ENCODE measurements at regions not wholly inside any gene's neighbourhood (a gene's known extent, or its start where the extent isn't known, plus 50 kb on each side); places are given as distances from the start of the nearest gene placed in this dataset.
"Not testable (repeated sequence)": the region's sequence is repeated elsewhere in the genome, so short reads cannot be mapped to it uniquely, and the experiment has no call there.

- Mint-ChIP-seq H3K36me3 (ENCODE audit: insufficient read depth) (peaks cover 4% of the 10 kb centered on the region), H3K9me3 (peaks cover 15 to 16% of the 10 kb centered on the region in 2 donors), H3K27me3 (peaks cover 0 to 5% of the 10 kb centered on the region in 2 donors), H3K4me3 (no peak overlapping the region), H3K27ac (no peak overlapping the region), H3K4me1 (ENCODE audit: low read depth in 2 of 2) (peaks cover 0 to 1% of the 10 kb centered on the region in 2 donors)
- ATAC-seq (replicated peaks) (no peak), DNase-seq (no peak)
Measured at GRCh38 chr9:16063241-16063591, 510.4 kb downstream of the CCDC171 start.

- Mint-ChIP-seq H3K4me1 (ENCODE audit: low read depth in 2 of 2) (no peaks in the 10 kb centered on the region), H3K27ac (no peak overlapping the region), H3K9me3 (peaks cover 16 to 21% of the 10 kb centered on the region in 2 donors), H3K36me3 (ENCODE audit: insufficient read depth) (peaks cover 4% of the 10 kb centered on the region), H3K4me3 (no peak overlapping the region), H3K27me3 (peaks cover 0 to 5% of the 10 kb centered on the region in 2 donors)
- DNase-seq (no peak), ATAC-seq (replicated peaks) (no peak)
Measured at GRCh38 chr9:16064771-16065170, 511.9 kb downstream of the CCDC171 start.

- not testable (repeated sequence) for ATAC-seq (replicated peaks); DNase-seq; H3K4me3 Mint-ChIP-seq; H3K27ac Mint-ChIP-seq; H3K27me3 Mint-ChIP-seq; H3K36me3 Mint-ChIP-seq (ENCODE audit: insufficient read depth); H3K4me1 Mint-ChIP-seq (ENCODE audit: low read depth in 2 of 2)
- peaks cover 16 to 23% of the 10 kb centered on the region in 2 donors for H3K9me3 Mint-ChIP-seq
Measured at GRCh38 chr9:16066201-16066600, 513.4 kb downstream of the CCDC171 start.

GRCh38 chr9:16068476-16068875 lies 515.6 kb downstream of the CCDC171 start:
- no peaks in the 10 kb centered on the region for H3K27me3 Mint-ChIP-seq
- no peak overlapping the region for H3K4me3 Mint-ChIP-seq
- H3K27ac Mint-ChIP-seq: no peak overlapping the region
- H3K4me1 Mint-ChIP-seq (ENCODE audit: low read depth in 2 of 2): no peaks in the 10 kb centered on the region
- H3K36me3 Mint-ChIP-seq (ENCODE audit: insufficient read depth): no peaks in the 10 kb centered on the region
- H3K9me3 Mint-ChIP-seq: peaks cover 14 to 26% of the 10 kb centered on the region in 2 donors
- no peak for ATAC-seq (replicated peaks)
- DNase-seq: no peak

GRCh38 chr9:16069249-16069648 lies 516.4 kb downstream of the CCDC171 start:
- Mint-ChIP-seq H3K4me1 (ENCODE audit: low read depth in 2 of 2) (no peaks in the 10 kb centered on the region), H3K27ac (no peak overlapping the region), H3K27me3 (no peaks in the 10 kb centered on the region), H3K36me3 (ENCODE audit: insufficient read depth) (no peaks in the 10 kb centered on the region), H3K4me3 (no peak overlapping the region), H3K9me3 (peaks cover 9 to 26% of the 10 kb centered on the region in 2 donors)
- DNase-seq (no peak), ATAC-seq (replicated peaks) (no peak)

- DNase-seq (no peak), ATAC-seq (replicated peaks) (no peak)
- Mint-ChIP-seq H3K27me3 (no peaks in the 10 kb centered on the region), H3K4me3 (no peak overlapping the region), H3K27ac (no peak overlapping the region), H3K9me3 (peaks cover 9 to 26% of the 10 kb centered on the region in 2 donors), H3K36me3 (ENCODE audit: insufficient read depth) (no peaks in the 10 kb centered on the region), H3K4me1 (ENCODE audit: low read depth in 2 of 2) (no peaks in the 10 kb centered on the region)
Measured at GRCh38 chr9:16069671-16070454, 517.0 kb downstream of the CCDC171 start.

GRCh38 chr9:16070455-16071145 lies 517.8 kb downstream of the CCDC171 start:
- H3K36me3 Mint-ChIP-seq (ENCODE audit: insufficient read depth): no peaks in the 10 kb centered on the region
- H3K27me3 Mint-ChIP-seq: no peaks in the 10 kb centered on the region
- no peak overlapping the region for H3K4me3 Mint-ChIP-seq
- DNase-seq (no peak), ATAC-seq (replicated peaks) (no peak)
- no peak overlapping the region for H3K27ac Mint-ChIP-seq
- peaks cover 9 to 26% of the 10 kb centered on the region in 2 donors for H3K9me3 Mint-ChIP-seq
- no peaks in the 10 kb centered on the region for H3K4me1 Mint-ChIP-seq (ENCODE audit: low read depth in 2 of 2)

- ATAC-seq (replicated peaks) (no peak), DNase-seq (no peak)
- H3K9me3 Mint-ChIP-seq: peaks cover 9 to 26% of the 10 kb centered on the region in 2 donors
- H3K27ac Mint-ChIP-seq: no peak overlapping the region
- H3K36me3 Mint-ChIP-seq (ENCODE audit: insufficient read depth): no peaks in the 10 kb centered on the region
- no peak overlapping the region for H3K4me3 Mint-ChIP-seq
- no peaks in the 10 kb centered on the region for H3K4me1 Mint-ChIP-seq (ENCODE audit: low read depth in 2 of 2)
- H3K27me3 Mint-ChIP-seq: no peaks in the 10 kb centered on the region
Measured at GRCh38 chr9:16071400-16071799, 518.6 kb downstream of the CCDC171 start.

- no peak overlapping the region for H3K4me3 Mint-ChIP-seq
- no peak overlapping the region for H3K27ac Mint-ChIP-seq
- H3K27me3 Mint-ChIP-seq: no peaks in the 10 kb centered on the region
- no peak for DNase-seq
- ATAC-seq (replicated peaks): no peak
- peaks cover 2 to 20% of the 10 kb centered on the region in 2 donors for H3K9me3 Mint-ChIP-seq
- no peaks in the 10 kb centered on the region for H3K4me1 Mint-ChIP-seq (ENCODE audit: low read depth in 2 of 2)
- no peaks in the 10 kb centered on the region for H3K36me3 Mint-ChIP-seq (ENCODE audit: insufficient read depth)
Measured at GRCh38 chr9:16074963-16075362, 522.1 kb downstream of the CCDC171 start.

GRCh38 chr9:16075696-16076095 lies 522.9 kb downstream of the CCDC171 start:
- no peak for ATAC-seq (replicated peaks)
- H3K4me1 Mint-ChIP-seq (ENCODE audit: low read depth in 2 of 2): no peaks in the 10 kb centered on the region
- H3K4me3 Mint-ChIP-seq: no peak overlapping the region
- H3K27me3 Mint-ChIP-seq: no peaks in the 10 kb centered on the region
- H3K27ac Mint-ChIP-seq: no peak overlapping the region
- peaks cover 5 to 20% of the 10 kb centered on the region in 2 donors for H3K9me3 Mint-ChIP-seq
- H3K36me3 Mint-ChIP-seq (ENCODE audit: insufficient read depth): no peaks in the 10 kb centered on the region
- no peak for DNase-seq

- no peak overlapping the region for H3K27ac Mint-ChIP-seq
- ATAC-seq (replicated peaks): no peak
- H3K36me3 Mint-ChIP-seq (ENCODE audit: insufficient read depth): no peaks in the 10 kb centered on the region
- H3K4me3 Mint-ChIP-seq: no peak overlapping the region
- no peak for DNase-seq
- no peaks in the 10 kb centered on the region for H3K27me3 Mint-ChIP-seq
- peaks cover 5 to 15% of the 10 kb centered on the region in 2 donors for H3K9me3 Mint-ChIP-seq
- H3K4me1 Mint-ChIP-seq (ENCODE audit: low read depth in 2 of 2): no peaks in the 10 kb centered on the region
Measured at GRCh38 chr9:16076511-16076910, 523.7 kb downstream of the CCDC171 start.

- H3K36me3 Mint-ChIP-seq (ENCODE audit: insufficient read depth): no peaks in the 10 kb centered on the region
- DNase-seq: no peak
- peaks cover 3 to 16% of the 10 kb centered on the region in 2 donors for H3K9me3 Mint-ChIP-seq
- H3K4me3 Mint-ChIP-seq: no peak overlapping the region
- H3K27ac Mint-ChIP-seq: no peak overlapping the region
- ATAC-seq (replicated peaks): no peak
- H3K27me3 Mint-ChIP-seq: no peaks in the 10 kb centered on the region
- no peaks in the 10 kb centered on the region for H3K4me1 Mint-ChIP-seq (ENCODE audit: low read depth in 2 of 2)
Measured at GRCh38 chr9:16082796-16083195, 530.0 kb downstream of the CCDC171 start.

GRCh38 chr9:16085167-16085726 lies 532.4 kb downstream of the CCDC171 start:
- no peak overlapping the region for H3K4me3 Mint-ChIP-seq
- no peaks in the 10 kb centered on the region for H3K36me3 Mint-ChIP-seq (ENCODE audit: insufficient read depth)
- H3K27me3 Mint-ChIP-seq: no peaks in the 10 kb centered on the region
- DNase-seq (no peak), ATAC-seq (replicated peaks) (no peak)
- no peak overlapping the region for H3K27ac Mint-ChIP-seq
- H3K4me1 Mint-ChIP-seq (ENCODE audit: low read depth in 2 of 2): no peaks in the 10 kb centered on the region
- peaks cover 3 to 16% of the 10 kb centered on the region in 2 donors for H3K9me3 Mint-ChIP-seq
